Prostate gland (tissue), 2 donors: ENCODE measurements at regions not wholly inside any gene's neighbourhood (a gene's known extent, or its start where the extent isn't known, plus 50 kb on each side); places are given as distances from the start of the nearest gene placed in this dataset.

Experiments used
- CTCF ChIP-seq, 4 experiments: fragments of 200-600 bp in 2 of 4; fragments of 450-650 bp in 2 of 4; sonication (generic) in 2 of 4; IDR thresholded peaks; 1 replicate in 3 of 4; 2 replicates in 1 of 4; pipeline ENCODE4 v1.5.1; 2016 to 2019; ENCODE audit warnings: antibody characterized with exemption in 4 of 4, mild to moderate bottlenecking in 2 of 4, moderate library complexity in 2 of 4
- POLR2A ChIP-seq: fragments of 450-650 bp; IDR thresholded peaks from one replicate; pipeline ENCODE4 v1.6.1; 2016; ENCODE audit warnings: antibody characterized with exemption, mild to moderate bottlenecking

GRCh38 chr1:18041685-18042355, 65.8 kb upstream of the IGSF21 start:
- TF ChIP-seq CTCF (IDR thresholded peaks at IDR 0.05) (no peak), POLR2A (no peak)
